ENCODE measurements at regions not wholly inside any gene's neighbourhood (a gene's known extent, or its start where the extent isn't known, plus 50 kb on each side); places are given as distances from the start of the nearest gene placed in this dataset.

DNA sequence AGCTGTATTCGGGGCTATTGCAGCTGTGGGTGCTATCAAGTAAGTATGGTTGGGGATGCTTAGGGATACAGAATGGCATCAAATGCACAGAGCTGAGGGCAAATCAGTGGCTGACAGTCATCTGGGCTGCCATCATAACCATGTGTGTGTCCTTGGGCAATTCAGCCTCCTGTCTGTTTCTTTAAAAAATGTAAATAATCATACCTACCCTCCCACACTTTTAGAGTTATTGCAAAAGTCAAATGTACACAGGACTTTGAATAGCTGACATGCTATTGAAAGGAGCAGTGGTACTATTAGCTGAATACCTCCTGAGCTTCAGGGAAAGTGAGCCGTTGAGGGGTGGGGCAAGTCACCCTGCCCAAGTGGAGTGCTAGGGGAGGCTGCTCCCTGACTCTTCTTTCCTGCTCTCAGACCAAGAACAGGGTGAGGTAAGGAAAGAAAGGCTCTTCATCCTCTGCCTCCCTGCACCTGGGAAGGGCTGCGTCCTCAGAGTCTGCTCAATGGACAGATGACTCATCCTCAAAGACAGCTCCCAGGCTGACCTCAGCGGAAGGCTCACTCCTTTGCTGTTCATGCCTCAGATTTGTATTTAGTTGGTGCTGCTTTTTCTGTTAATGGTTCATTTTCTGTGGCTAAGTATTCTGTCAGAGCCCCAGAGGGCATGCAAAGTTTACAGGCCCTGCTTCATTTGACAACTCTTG lies 54.9 kb upstream of the BZW1 start:
- H3K27ac ChIP-seq, result no peak overlapping the region
- ATAC-seq (peak in 1 of 4 donors; percentile 55), DNase-seq (no peak)
- H3K4me1 ChIP-seq, result no peaks in the 10 kb centered on the region
- H3K36me3 ChIP-seq (ENCODE audit: insufficient read depth in 1 of 2, low read depth in 1 of 2), result no peaks in the 10 kb centered on the region
- intact Hi-C loops (cut with DNase I), result no loop called here
- TF ChIP-seq, protein P1, sequence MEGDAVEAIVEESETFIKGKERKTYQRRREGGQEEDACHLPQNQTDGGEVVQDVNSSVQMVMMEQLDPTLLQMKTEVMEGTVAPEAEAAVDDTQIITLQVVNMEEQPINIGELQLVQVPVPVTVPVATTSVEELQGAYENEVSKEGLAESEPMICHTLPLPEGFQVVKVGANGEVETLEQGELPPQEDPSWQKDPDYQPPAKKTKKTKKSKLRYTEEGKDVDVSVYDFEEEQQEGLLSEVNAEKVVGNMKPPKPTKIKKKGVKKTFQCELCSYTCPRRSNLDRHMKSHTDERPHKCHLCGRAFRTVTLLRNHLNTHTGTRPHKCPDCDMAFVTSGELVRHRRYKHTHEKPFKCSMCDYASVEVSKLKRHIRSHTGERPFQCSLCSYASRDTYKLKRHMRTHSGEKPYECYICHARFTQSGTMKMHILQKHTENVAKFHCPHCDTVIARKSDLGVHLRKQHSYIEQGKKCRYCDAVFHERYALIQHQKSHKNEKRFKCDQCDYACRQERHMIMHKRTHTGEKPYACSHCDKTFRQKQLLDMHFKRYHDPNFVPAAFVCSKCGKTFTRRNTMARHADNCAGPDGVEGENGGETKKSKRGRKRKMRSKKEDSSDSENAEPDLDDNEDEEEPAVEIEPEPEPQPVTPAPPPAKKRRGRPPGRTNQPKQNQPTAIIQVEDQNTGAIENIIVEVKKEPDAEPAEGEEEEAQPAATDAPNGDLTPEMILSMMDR (IDR thresholded peaks at IDR 0.05), result no peak
- no peaks in the 10 kb centered on the region for H3K9me3 ChIP-seq
- H3K27me3 ChIP-seq (ENCODE audit: insufficient read depth in 3 of 3, low read length in 2 of 3), result no peaks in the 10 kb centered on the region
- 53 to 66% (median 61%) methylated on average over 4 of the region's 4 CpGs for WGBS, 3 donors
- H3K4me3 ChIP-seq, result no peak overlapping the region

DNA sequence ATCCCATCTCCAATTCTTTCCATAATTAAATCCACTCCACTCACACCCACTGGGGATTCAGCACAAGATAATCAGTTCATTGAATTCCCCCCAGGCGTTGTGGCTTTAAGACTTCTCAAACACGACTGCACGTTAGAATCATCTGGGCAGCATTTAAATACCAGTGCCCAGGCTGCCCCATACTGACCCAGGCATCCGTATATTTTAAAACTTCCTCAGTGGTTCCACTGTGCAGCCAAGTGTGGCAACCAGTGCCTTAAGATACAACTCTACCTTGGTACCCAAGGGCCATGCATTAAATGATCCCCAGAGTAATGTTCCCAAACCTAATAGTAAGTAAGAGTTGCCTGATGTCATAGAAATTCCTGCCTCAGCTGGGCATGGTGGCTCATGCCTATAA lies 54.3 kb upstream of the BZW1 start:
- ATAC-seq, result no peak
- Histone ChIP-seq H3K27me3 (ENCODE audit: insufficient read depth in 3 of 3, low read length in 2 of 3) (no peaks in the 10 kb centered on the region), H3K36me3 (ENCODE audit: insufficient read depth in 1 of 2, low read depth in 1 of 2) (no peaks in the 10 kb centered on the region), H3K4me3 (no peak overlapping the region), H3K9me3 (no peaks in the 10 kb centered on the region), H3K4me1 (no peaks in the 10 kb centered on the region), H3K27ac (no peak overlapping the region)
- DNase-seq, result no peak
- 67 to 79% (median 70%) methylated on average over 4 of the region's 4 CpGs for WGBS, 3 donors
- TF ChIP-seq, protein P1 (IDR thresholded peaks at IDR 0.05), result no peak
- intact Hi-C loops (cut with DNase I), result no loop called here

- Histone ChIP-seq H3K36me3 (ENCODE audit: insufficient read depth in 1 of 2, low read depth in 1 of 2) (no peaks in the 10 kb centered on the region), H3K4me1 (no peaks in the 10 kb centered on the region), H3K27ac (no peak overlapping the region), H3K4me3 (no peak overlapping the region), H3K9me3 (no peaks in the 10 kb centered on the region), H3K27me3 (ENCODE audit: insufficient read depth in 3 of 3, low read length in 2 of 3) (no peaks in the 10 kb centered on the region)
- 83 to 86% (median 84%) methylated on average over 4 of the region's 4 CpGs for WGBS, 3 donors
- DNase-seq, result no peak
- intact Hi-C loops (cut with DNase I), result no loop called here
- TF ChIP-seq, protein P1 (IDR thresholded peaks at IDR 0.05), result no peak
- ATAC-seq, result no peak
These were observed 53.4 kb upstream of the BZW1 start for GRCh38 chr2:200758341-200758740.

DNA sequence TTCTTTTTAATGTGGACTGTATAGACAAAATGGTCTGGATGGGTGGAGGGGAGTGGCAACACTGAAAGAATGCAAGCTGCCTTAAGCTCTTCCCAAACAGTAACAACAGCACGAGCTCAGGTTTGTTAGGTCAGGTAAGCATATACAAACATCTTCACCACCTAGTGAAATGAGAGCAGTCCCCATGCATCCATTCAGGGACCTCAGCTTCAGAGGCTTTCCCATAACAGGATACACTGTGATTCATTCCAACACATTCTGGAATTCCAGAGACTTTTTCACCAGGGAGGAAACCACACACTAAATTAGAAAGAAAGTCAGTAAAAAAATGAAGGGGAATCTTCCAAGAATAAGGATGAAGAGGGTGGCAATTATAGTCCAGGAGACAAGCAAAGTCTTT lies 50.4 kb upstream of the BZW1 start:
- Histone ChIP-seq H3K27me3 (ENCODE audit: insufficient read depth in 3 of 3, low read length in 2 of 3) (no peaks in the 10 kb centered on the region), H3K27ac (no peak overlapping the region), H3K9me3 (no peaks in the 10 kb centered on the region), H3K36me3 (ENCODE audit: insufficient read depth in 1 of 2, low read depth in 1 of 2) (no peaks in the 10 kb centered on the region), H3K4me1 (peaks cover 15% of the 10 kb centered on the region), H3K4me3 (no peak overlapping the region)
- ATAC-seq (no peak), DNase-seq (no peak)
- TF ChIP-seq, protein P1 (IDR thresholded peaks at IDR 0.05), result no peak
- 41 to 60% (median 48%) methylated on average over 1 of the region's 1 CpG for WGBS, 3 donors
- intact Hi-C loops (cut with DNase I), result no loop called here
